Osteoblast (primary cell): ENCODE measurements at regions not wholly inside any gene's neighbourhood (a gene's known extent, or its start where the extent isn't known, plus 50 kb on each side); places are given as distances from the start of the nearest gene placed in this dataset.

Experiments
- DNase-seq: peaks from one replicate; pipeline ENCODE4 v3.0.0; 2011; ENCODE audit warnings: low spot score, mixed read lengths; ENCODE audit not compliant: insufficient read length; ENCODE audit errors: missing footprints
- H2AFZ ChIP-seq: 2 replicates; pipeline ENCODE4 v1.6.0; 2011; ENCODE audit warnings: mild to moderate bottlenecking, low read length
- H3K27ac ChIP-seq: 2 replicates; pipeline ENCODE4 v1.5.1; 2011; ENCODE audit warnings: mild to moderate bottlenecking, low read depth, low read length, moderate library complexity
- H3K27me3 ChIP-seq: 2 replicates; pipeline ENCODE4 v1.6.0; 2012; ENCODE audit warnings: mild to moderate bottlenecking, control low read depth, inconsistent platforms, low read length, moderate library complexity; ENCODE audit not compliant: insufficient read depth
- H3K36me3 ChIP-seq: 2 replicates; pipeline ENCODE4 v1.5.1; 2011; ENCODE audit warnings: mild to moderate bottlenecking, low read length, control low read depth, moderate library complexity; ENCODE audit not compliant: insufficient read depth
- H3K4me1 ChIP-seq: 2 replicates; pipeline ENCODE4 v1.5.1; 2011; ENCODE audit warnings: mild to moderate bottlenecking, low read length, control low read depth, moderate library complexity; ENCODE audit not compliant: insufficient read depth
- H3K4me2 ChIP-seq: 2 replicates; pipeline ENCODE4 v1.6.0; 2011; ENCODE audit warnings: mild to moderate bottlenecking, low read length; ENCODE audit not compliant: insufficient read depth
- H3K4me3 ChIP-seq: fragments of 200-600 bp; sonication (generic); 3 replicates; pipeline ENCODE4 v1.5.1; 2012; ENCODE audit warnings: mild to moderate bottlenecking, low read length, inconsistent platforms; ENCODE audit not compliant: insufficient read depth
- H3K79me2 ChIP-seq: 2 replicates; pipeline ENCODE4 v1.6.0; 2012; ENCODE audit warnings: mild to moderate bottlenecking, low read length, control low read depth, inconsistent platforms; ENCODE audit not compliant: insufficient read depth
- H3K9me3 ChIP-seq: 2 replicates; pipeline ENCODE4 v1.5.1; 2011; ENCODE audit warnings: low read depth, low read length, control low read depth
- H4K20me1 ChIP-seq: 2 replicates; pipeline ENCODE4 v1.6.0; 2012; ENCODE audit warnings: mild to moderate bottlenecking, low read length, control low read depth; ENCODE audit not compliant: insufficient read depth
- CTCF ChIP-seq: IDR thresholded peaks from 2 replicates; pipeline ENCODE4 v1.5.1; 2011; ENCODE audit warnings: mild to moderate bottlenecking, low read depth, low read length, moderate library complexity; ENCODE audit errors: extremely low read depth

- DNase-seq = no peak
- Histone ChIP-seq H3K27ac (no peak overlapping the region), H3K9me3 (no peaks in the 10 kb centered on the region), H3K4me3 (no peak overlapping the region), H3K4me1 (no peaks in the 10 kb centered on the region), H3K36me3 (no peaks in the 10 kb centered on the region), H4K20me1 (no peaks in the 10 kb centered on the region), H3K4me2 (no peak overlapping the region), H3K79me2 (no peaks in the 10 kb centered on the region), H2AFZ (no peak overlapping the region), H3K27me3 (no peaks in the 10 kb centered on the region)
- no peak for TF ChIP-seq CTCF
These were observed 234.6 kb upstream of the ID4 start for GRCh38 chr6:19602434-19603013.

GRCh38 chr6:19603721-19604120, 233.4 kb upstream of the ID4 start:
- Histone ChIP-seq H3K27me3 (no peaks in the 10 kb centered on the region), H2AFZ (no peak overlapping the region)
- DNase-seq = no peak

GRCh38 chr6:19605624-19606023, 231.5 kb upstream of the ID4 start:
- Histone ChIP-seq H3K36me3 (no peaks in the 10 kb centered on the region), H3K9me3 (no peaks in the 10 kb centered on the region), H3K4me2 (no peak overlapping the region), H3K27ac (no peak overlapping the region), H3K4me3 (no peak overlapping the region), H3K79me2 (no peaks in the 10 kb centered on the region), H4K20me1 (no peaks in the 10 kb centered on the region), H2AFZ (no peak overlapping the region), H3K27me3 (no peaks in the 10 kb centered on the region), H3K4me1 (no peaks in the 10 kb centered on the region)
- no peak for DNase-seq
- no peak for TF ChIP-seq CTCF

More at GRCh38 chr6:19603721-19604120, 233.4 kb upstream of the ID4 start:
- Histone ChIP-seq H3K4me3 (no peak overlapping the region), H3K4me1 (no peaks in the 10 kb centered on the region), H3K9me3 (no peaks in the 10 kb centered on the region), H3K27ac (no peak overlapping the region), H3K79me2 (no peaks in the 10 kb centered on the region), H3K4me2 (no peak overlapping the region), H4K20me1 (no peaks in the 10 kb centered on the region), H3K36me3 (no peaks in the 10 kb centered on the region)
- TF ChIP-seq CTCF = no peak

- Histone ChIP-seq H3K4me3 (no peak overlapping the region), H3K9me3 (no peaks in the 10 kb centered on the region)
These were observed 228.6 kb upstream of the ID4 start for GRCh38 chr6:19608546-19608945.

More at GRCh38 chr6:19608546-19608945, 228.6 kb upstream of the ID4 start:
- no peaks in the 10 kb centered on the region for H4K20me1 ChIP-seq
- no peak for TF ChIP-seq CTCF
- H3K4me2 ChIP-seq = no peak overlapping the region
- H3K4me1 ChIP-seq = no peaks in the 10 kb centered on the region
- H2AFZ ChIP-seq = no peak overlapping the region
- H3K79me2 ChIP-seq = no peaks in the 10 kb centered on the region
- H3K36me3 ChIP-seq = no peaks in the 10 kb centered on the region
- no peak overlapping the region for H3K27ac ChIP-seq
- DNase-seq = no peak
- no peaks in the 10 kb centered on the region for H3K27me3 ChIP-seq
